NOMO-1 treated with DMSO at 0.1 percent for 48 hours (cell line): ENCODE measurements at regions not wholly inside any gene's neighbourhood (a gene's known extent, or its start where the extent isn't known, plus 50 kb on each side); places are given as distances from the start of the nearest gene placed in this dataset.
"Not testable (repeated sequence)": the region's sequence is repeated elsewhere in the genome, so short reads cannot be mapped to it uniquely, and the experiment has no call there.

Source experiments
- DNase-seq: peaks from one replicate; lab custom pipeline; 2025; ENCODE audit not compliant: unreplicated experiment; lab: John Stamatoyannopoulos, UW

DNA sequence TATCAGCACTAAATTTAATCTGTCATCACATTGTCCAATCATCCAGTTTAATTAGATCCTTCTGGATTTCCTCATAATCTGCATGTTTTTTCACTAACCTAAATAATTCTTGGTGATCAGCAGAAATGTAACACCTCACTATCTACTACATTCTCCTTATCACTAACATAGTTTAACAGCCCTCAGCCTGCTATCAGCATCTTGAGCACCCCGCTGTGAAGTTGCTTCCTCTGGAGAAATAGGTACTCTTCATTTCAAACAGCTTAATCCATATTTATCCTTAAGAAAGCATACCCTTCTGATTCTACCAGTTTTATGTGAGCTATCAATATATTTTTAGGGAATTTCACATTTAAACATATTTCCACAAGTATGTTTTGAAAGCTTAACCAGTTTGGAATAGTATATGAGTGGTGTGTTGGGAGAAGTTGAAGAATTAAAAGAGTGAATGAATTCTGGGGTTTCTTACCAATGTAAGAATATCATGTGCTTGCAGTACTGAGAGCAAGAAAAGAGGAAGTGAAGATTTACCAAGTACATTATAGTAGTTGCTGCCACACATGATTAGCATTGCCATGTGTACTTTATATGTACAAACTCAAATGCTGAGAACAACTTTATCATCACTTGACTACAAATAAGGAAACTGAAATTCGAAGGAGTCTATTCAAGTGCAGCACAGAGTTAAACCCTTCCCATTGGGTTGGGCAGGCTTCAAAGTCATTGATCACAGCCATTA is 771.1 kb upstream of the ADGRL4 start:
- peak; percentile 32 for DNase-seq

DNA sequence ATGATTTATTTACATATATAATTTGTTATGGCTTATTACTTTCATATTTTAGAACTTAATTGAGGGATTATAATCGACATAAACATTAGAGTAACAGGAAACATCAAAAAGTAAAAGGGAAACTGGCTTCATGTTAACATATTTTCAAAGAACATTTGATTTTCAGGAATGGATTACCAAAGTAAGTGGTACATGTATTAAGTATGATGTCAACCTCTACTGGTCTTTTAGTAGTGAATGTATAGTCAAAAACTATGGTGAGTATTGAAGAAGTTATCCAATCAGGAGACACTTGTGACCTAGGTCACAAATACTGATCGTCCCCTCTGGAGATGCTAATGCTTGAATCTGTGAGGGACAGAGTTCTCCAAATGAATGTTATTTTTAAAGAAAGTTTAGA is 768.9 kb upstream of the ADGRL4 start:
- no peak for DNase-seq

DNA sequence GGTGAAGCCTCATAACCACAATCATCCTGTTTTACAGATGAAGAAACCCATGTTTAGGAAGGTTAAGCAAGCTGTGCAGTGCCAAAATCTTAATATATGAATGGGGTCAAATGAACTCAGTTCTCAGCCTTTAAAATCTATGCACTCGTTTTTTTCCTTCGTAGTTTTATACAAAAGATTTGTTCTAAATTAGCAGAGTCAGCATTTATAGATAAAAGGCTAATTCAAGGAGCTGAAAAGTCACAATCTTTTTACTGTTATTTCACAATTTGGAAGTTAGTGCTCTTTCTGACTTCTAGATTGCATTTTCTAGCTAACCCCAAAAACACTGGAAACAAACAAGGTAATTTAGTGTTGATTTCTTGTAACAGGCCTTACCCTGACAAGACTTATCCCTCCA is 766.9 kb upstream of the ADGRL4 start:
- DNase-seq, result no peak

- DNase-seq, result no peak
These were observed 755.9 kb upstream of the ADGRL4 start for GRCh38 chr1:79762461-79762860.

DNA sequence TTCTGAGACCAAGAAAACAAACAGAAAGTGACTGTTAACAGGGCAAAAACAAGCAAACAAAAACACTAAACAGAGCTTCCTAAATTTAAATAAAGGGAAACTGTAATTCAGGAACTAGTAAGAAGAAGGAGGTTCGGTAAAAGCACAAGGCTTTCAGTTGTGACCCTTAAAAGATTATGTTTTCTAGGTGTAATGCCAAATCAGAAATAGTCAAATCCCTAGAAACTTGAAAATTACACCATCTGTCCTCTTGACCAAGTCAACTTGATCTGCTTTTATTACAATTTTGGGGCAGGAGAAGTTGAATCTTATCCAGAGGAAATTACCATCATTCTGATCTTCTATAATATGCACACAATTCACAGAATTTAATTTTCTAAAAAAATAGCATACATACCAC is 754.0 kb upstream of the ADGRL4 start:
- no peak for DNase-seq

GRCh38 chr1:79749607-79750006 is 743.1 kb upstream of the ADGRL4 start:
- no peak for DNase-seq

- no peak for DNase-seq
These were observed 739.4 kb upstream of the ADGRL4 start for GRCh38 chr1:79745929-79746328.

- no peak for DNase-seq
These were observed 738.2 kb upstream of the ADGRL4 start for GRCh38 chr1:79744746-79745145.

GRCh38 chr1:79741720-79742421 is 735.3 kb upstream of the ADGRL4 start:
- no peak for DNase-seq

- no peak for DNase-seq
These were observed 731.6 kb upstream of the ADGRL4 start for GRCh38 chr1:79738101-79738500.

- DNase-seq, result peak; percentile 42
These were observed 730.7 kb upstream of the ADGRL4 start for GRCh38 chr1:79737193-79737592.

GRCh38 chr1:79732950-79733349 is 726.4 kb upstream of the ADGRL4 start:
- no peak for DNase-seq

DNA sequence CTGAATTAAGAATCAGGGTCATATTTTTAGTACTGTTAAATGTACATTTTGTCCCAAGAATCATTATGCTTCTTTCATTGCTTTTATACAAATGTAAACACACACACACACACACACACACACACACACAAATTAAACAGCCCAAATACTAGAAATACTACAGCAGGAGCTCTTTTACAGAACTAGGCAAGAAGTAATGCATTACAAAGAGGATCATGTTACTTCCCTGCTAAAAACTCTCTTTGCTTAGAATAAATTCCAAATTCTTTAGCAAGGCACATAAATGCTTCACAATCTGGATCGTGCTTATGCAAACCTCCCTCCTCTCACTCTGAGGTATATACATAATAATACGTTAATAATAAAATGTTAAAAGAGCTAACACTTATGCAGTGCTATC is 720.4 kb upstream of the ADGRL4 start:
- DNase-seq, result no peak

- no peak for DNase-seq
These were observed 719.8 kb upstream of the ADGRL4 start for GRCh38 chr1:79726321-79726720.

GRCh38 chr1:79716447-79716846 is 709.9 kb upstream of the ADGRL4 start:
- no peak for DNase-seq

DNA sequence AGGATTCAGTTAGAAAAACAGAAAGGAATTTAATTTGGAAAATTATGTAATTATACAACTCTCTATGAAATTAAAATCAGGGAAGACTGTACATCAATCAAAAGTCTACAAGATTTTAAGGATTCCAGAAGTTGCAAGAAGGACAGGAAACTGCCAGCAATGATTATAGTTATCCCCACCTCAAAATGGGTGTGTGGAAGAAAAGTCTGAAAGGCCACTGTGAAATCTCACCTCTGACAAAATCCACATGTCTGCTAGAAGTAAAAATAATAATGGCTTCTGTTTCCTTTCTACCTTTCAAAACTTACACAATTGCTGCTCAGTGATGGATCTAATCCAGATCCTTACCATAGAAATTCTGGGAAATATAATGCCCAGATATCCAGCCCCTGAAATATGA is 708.1 kb upstream of the ADGRL4 start:
- DNase-seq, result no peak

DNA sequence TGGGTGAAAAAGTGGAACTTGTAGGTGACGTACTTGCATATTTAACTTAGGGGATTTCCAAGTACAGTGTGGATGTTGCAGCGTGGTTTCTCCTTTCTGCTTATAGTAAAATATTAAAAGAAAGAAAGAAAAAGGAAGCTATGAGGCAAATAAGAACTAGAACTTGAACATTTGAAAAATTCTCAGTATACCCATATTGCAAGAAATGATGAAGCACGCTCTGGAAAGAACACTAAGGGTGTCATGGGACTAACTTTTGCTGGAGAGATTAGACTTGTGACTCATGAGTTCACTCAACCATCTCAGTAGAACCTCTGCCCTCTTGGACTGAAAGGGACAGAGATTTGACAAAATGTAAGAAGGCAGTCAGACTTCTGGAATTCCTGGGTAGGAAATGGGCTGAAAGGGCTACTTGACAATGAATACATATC is 704.5 kb upstream of the ADGRL4 start:
- DNase-seq, result no peak

DNA sequence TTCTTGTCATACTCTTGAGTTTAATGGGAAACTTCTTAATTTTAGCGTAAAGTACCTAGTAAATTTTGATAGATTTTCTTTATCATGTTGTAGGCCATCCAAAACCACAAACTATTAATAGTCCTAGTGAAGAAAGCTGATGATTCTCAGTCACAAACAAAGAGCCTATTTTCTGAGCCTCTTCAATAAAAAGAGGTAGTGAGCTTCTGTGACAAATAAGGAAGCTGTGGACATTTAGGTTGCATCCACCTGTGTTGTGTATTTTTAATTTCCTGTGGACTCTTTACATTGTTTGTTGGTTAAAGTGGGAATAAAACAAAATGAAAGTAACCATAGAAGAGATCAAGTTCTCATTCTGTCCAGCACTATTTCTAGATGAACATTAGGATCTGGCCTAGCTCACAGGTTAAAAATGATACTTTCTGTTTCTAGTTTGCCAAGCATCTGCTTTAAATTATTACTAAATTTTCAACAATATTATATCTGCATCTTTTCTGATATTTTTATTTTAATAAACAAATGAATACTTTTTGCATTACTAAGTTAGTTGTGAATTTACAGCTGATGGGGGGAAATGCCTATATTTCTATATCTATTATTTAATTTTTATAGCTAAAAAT is 702.2 kb upstream of the ADGRL4 start:
- DNase-seq, result no peak

- no peak for DNase-seq
These were observed 698.7 kb upstream of the ADGRL4 start for GRCh38 chr1:79705218-79705617.

GRCh38 chr1:79704067-79704466 is 697.5 kb upstream of the ADGRL4 start:
- DNase-seq, result no peak

DNA sequence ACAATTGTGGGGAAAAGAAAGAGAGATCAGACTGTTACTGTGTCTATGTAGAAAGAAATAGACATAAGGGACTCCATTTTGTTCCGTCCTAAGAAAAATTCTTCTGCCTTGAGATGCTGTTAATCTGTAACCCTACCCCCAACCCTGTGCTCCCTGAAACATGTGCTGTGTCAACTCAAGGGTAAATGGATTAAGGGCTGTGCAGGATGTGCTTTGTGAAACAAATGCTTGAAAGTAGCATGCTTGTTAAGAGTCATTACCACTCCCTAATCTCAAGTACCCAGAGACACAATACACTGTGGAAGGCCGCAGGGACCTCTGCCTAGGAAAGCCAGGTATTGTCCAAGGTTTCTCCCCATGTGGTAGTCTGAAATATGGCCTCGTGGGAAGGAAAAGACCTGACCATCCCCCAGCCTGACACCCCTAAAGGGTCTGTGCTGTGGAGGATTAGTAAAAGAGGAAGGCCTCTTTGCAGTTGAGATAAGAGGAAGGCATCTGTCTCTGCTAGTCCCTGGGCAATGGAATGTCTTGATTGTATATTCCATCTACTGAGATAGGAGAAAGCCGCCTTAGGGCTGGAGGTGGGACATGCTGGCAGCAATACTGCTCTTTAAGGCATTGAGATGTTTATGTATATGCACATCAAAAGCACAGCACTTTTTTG is 695.9 kb upstream of the ADGRL4 start:
- DNase-seq, result not testable (repeated sequence)

- no peak for DNase-seq
These were observed 688.6 kb upstream of the ADGRL4 start for GRCh38 chr1:79695138-79695537.
